Lower leg skin (tissue), 3 donors: ENCODE measurements at regions not wholly inside any gene's neighbourhood (a gene's known extent, or its start where the extent isn't known, plus 50 kb on each side); places are given as distances from the start of the nearest gene placed in this dataset.

Source experiments
- CTCF ChIP-seq, 3 donors: fragments of 450-650 bp; IDR thresholded peaks; one replicate each; pipeline ENCODE4 v1.5.1; 2016; ENCODE audit warnings: antibody characterized with exemption in 3 of 3, mild to moderate bottlenecking in 3 of 3, moderate library complexity in 2 of 3
- POLR2A ChIP-seq, 2 donors: fragments of 450-650 bp; IDR thresholded peaks; one replicate each; pipeline ENCODE4 v1.6.1; 2016 to 2017; ENCODE audit warnings: antibody characterized with exemption in 2 of 2, mild to moderate bottlenecking in 1 of 2, moderate library complexity in 1 of 2

- TF ChIP-seq CTCF (IDR thresholded peaks at IDR 0.05) = no peak
- TF ChIP-seq POLR2A (IDR thresholded peaks at IDR 0.05) = no peak
Measured at GRCh38 chr9:89911721-89912604, 307.2 kb downstream of the GADD45G start.
